ENCODE measurements at regions not wholly inside any gene's neighbourhood (a gene's known extent, or its start where the extent isn't known, plus 50 kb on each side); places are given as distances from the start of the nearest gene placed in this dataset.

GRCh38 chr17:14482715-14483114, 181.8 kb downstream of the HS3ST3B1 start:
- Histone ChIP-seq H3K4me3 (no peak overlapping the region), H3K27me3 (no peaks in the 10 kb centered on the region), H3K36me3 (no peaks in the 10 kb centered on the region), H3K4me1 (no peaks in the 10 kb centered on the region), H3K9me3 (no peaks in the 10 kb centered on the region), H3K27ac (no peak overlapping the region)
- TF ChIP-seq, protein P1, sequence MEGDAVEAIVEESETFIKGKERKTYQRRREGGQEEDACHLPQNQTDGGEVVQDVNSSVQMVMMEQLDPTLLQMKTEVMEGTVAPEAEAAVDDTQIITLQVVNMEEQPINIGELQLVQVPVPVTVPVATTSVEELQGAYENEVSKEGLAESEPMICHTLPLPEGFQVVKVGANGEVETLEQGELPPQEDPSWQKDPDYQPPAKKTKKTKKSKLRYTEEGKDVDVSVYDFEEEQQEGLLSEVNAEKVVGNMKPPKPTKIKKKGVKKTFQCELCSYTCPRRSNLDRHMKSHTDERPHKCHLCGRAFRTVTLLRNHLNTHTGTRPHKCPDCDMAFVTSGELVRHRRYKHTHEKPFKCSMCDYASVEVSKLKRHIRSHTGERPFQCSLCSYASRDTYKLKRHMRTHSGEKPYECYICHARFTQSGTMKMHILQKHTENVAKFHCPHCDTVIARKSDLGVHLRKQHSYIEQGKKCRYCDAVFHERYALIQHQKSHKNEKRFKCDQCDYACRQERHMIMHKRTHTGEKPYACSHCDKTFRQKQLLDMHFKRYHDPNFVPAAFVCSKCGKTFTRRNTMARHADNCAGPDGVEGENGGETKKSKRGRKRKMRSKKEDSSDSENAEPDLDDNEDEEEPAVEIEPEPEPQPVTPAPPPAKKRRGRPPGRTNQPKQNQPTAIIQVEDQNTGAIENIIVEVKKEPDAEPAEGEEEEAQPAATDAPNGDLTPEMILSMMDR (IDR thresholded peaks at IDR 0.05): no peak
- no peak for TF ChIP-seq POLR2A (IDR thresholded peaks at IDR 0.05)
- DNase-seq: no peak

GRCh38 chr17:14481664-14482063, 180.8 kb downstream of the HS3ST3B1 start:
- TF ChIP-seq, protein P1 (IDR thresholded peaks at IDR 0.05): no peak
- no peak for TF ChIP-seq POLR2A (IDR thresholded peaks at IDR 0.05)
- DNase-seq: no peak
- H3K4me1 ChIP-seq: no peaks in the 10 kb centered on the region
- no peaks in the 10 kb centered on the region for H3K9me3 ChIP-seq
- H3K27ac ChIP-seq: no peak overlapping the region
- no peaks in the 10 kb centered on the region for H3K27me3 ChIP-seq
- H3K36me3 ChIP-seq: no peaks in the 10 kb centered on the region
- no peak overlapping the region for H3K4me3 ChIP-seq

DNA sequence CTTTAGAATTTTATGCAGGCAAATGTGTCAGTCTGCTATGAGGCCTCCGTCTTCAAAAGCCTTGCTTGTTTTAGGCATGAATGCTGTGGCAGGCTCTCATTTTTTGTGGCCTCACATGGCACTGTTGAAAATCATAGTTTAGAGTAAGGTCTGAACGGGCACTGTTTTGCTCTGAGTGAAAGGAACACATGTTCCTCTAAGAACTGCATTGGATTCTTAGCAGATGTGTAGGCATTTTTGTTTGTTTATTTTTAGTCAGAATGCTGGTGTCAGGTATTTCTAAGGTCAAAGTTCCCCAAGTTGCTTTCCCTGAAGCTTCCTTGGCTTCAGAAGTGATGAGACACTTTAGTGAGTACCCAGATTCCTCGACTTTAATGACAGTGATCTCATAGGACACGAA, 173.7 kb downstream of the HS3ST3B1 start:
- H3K9me3 ChIP-seq: no peaks in the 10 kb centered on the region
- TF ChIP-seq, protein P1 (IDR thresholded peaks at IDR 0.05): no peak
- no peak for TF ChIP-seq POLR2A (IDR thresholded peaks at IDR 0.05)
- no peaks in the 10 kb centered on the region for H3K4me1 ChIP-seq

DNA sequence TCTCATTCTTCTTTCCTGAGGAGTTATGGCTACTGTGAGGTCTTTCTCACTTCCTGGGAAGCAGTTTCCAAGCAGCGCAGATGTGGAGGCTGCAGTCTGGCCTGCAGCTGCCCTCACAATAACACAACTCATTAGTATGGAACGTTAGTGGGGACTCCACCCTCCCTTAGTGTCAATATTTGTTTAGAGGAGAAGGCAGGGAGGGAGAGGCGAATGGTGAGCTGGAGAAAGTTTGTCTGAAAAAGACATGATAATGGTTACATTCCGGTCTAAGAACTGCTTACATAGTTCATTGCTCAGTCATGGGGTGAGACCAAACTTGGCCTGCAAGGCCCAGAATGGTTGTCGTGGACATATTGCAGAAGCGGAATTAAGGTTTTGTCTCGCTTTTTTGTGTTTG, 170.2 kb downstream of the HS3ST3B1 start:
- DNase-seq: no peak
- no peak overlapping the region for H3K4me3 ChIP-seq
- peak overlapping the region in 2 of 4 donors; percentile 43 to 46 for H3K27ac ChIP-seq
- H3K4me1 ChIP-seq: no peaks in the 10 kb centered on the region
- H3K9me3 ChIP-seq: no peaks in the 10 kb centered on the region
- H3K36me3 ChIP-seq: no peaks in the 10 kb centered on the region
- TF ChIP-seq POLR2A (IDR thresholded peaks at IDR 0.05): no peak
- TF ChIP-seq, protein P1 (IDR thresholded peaks at IDR 0.05): no peak
- no peaks in the 10 kb centered on the region for H3K27me3 ChIP-seq

More for the DNA sequence above, 173.7 kb downstream of the HS3ST3B1 start:
- no peak overlapping the region for H3K27ac ChIP-seq
- H3K4me3 ChIP-seq: no peak overlapping the region
- H3K36me3 ChIP-seq: no peaks in the 10 kb centered on the region
- no peak for DNase-seq
- no peaks in the 10 kb centered on the region for H3K27me3 ChIP-seq

GRCh38 chr17:14470417-14470816, 169.5 kb downstream of the HS3ST3B1 start:
- TF ChIP-seq, protein P1 (IDR thresholded peaks at IDR 0.05): no peak
- TF ChIP-seq POLR2A (IDR thresholded peaks at IDR 0.05): no peak
- DNase-seq: no peak
- peak overlapping the region in 2 of 4 donors; percentile 43 to 46 for H3K27ac ChIP-seq
- H3K27me3 ChIP-seq: no peaks in the 10 kb centered on the region
- H3K9me3 ChIP-seq: no peaks in the 10 kb centered on the region
- H3K36me3 ChIP-seq: no peaks in the 10 kb centered on the region
- H3K4me1 ChIP-seq: no peaks in the 10 kb centered on the region
- no peak overlapping the region for H3K4me3 ChIP-seq

DNA sequence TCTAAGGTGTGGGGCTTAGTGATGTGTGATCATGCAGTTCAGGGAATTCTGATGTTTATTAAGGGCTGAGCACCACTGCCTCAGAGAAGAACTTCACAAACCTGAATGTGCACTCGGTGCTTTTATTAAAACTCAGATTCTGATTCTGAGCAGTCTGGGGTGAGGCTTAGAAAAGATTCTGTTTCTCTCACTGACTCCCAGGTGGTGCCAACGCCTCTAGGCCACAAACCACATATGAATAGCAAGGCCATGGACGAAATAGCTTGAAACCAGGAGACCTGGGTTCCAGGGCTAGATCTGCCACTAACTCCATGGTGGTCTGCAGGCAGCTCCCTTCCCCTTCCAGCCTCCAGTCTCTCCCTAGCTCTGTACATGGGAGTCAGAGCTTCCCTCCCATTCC, 169.1 kb downstream of the HS3ST3B1 start:
- Histone ChIP-seq H3K36me3 (no peaks in the 10 kb centered on the region), H3K9me3 (no peaks in the 10 kb centered on the region), H3K27ac (peak overlapping the region in 1 of 4 donors; percentile 46), H3K27me3 (no peaks in the 10 kb centered on the region), H3K4me3 (no peak overlapping the region), H3K4me1 (no peaks in the 10 kb centered on the region)
- TF ChIP-seq, protein P1 (IDR thresholded peaks at IDR 0.05): no peak
- TF ChIP-seq POLR2A (IDR thresholded peaks at IDR 0.05): no peak
- no peak for DNase-seq

All from Peyer's patch (tissue), 4 donors.